Astrocyte (in vitro differentiated cells and primary cell): ENCODE measurements at regions not wholly inside any gene's neighbourhood (a gene's known extent, or its start where the extent isn't known, plus 50 kb on each side); places are given as distances from the start of the nearest gene placed in this dataset.

Experiments
- CTCF ChIP-seq: IDR thresholded peaks from 2 replicates; pipeline ENCODE4 v1.5.1; 2011; ENCODE audit warnings: low read depth, mild to moderate bottlenecking, inconsistent platforms, low read length, moderate library complexity; ENCODE audit not compliant: insufficient read depth
- EZH2 ChIP-seq: IDR thresholded peaks from 2 replicates; pipeline ENCODE4 v1.6.1; 2012; ENCODE audit warnings: mild to moderate bottlenecking, low read length, inconsistent platforms; ENCODE audit not compliant: insufficient read depth

GRCh38 chr2:83229443-83229842, 1229.6 kb downstream of the SUCLG1 start:
- TF ChIP-seq CTCF, result no peak
- no peak for TF ChIP-seq EZH2
